Gastrocnemius medialis (tissue), 4 donors: ENCODE measurements at regions not wholly inside any gene's neighbourhood (a gene's known extent, or its start where the extent isn't known, plus 50 kb on each side); places are given as distances from the start of the nearest gene placed in this dataset.

Experiments
- ATAC-seq, 2 donors: fragments of 150-250 bp; one replicate each; pipeline ENCODE4 v1.9.1; 2016
- DNase-seq, 2 donors: peaks; one replicate each; pipeline ENCODE4 v3.0.0-alpha.2; 2019
- H3K27ac ChIP-seq, 4 donors: fragments of 200-600 bp; sonication (generic); 1 replicate in 1 of 4; 2 replicates in 3 of 4; pipeline ENCODE4 v1.5.1; 2016 to 2018; ENCODE audit warnings: mild to moderate bottlenecking in 2 of 4, moderate library complexity in 1 of 4
- H3K27me3 ChIP-seq, 3 donors: fragments of 200-600 bp; sonication (generic) in 2 of 3; 1 replicate in 1 of 3; 2 replicates in 2 of 3; pipeline versions ENCODE4 v1.5.1 to v1.6.0; 2016 to 2019; ENCODE audit warnings: mild to moderate bottlenecking in 1 of 3, moderate library complexity in 1 of 3
- H3K36me3 ChIP-seq, 2 donors: fragments of 200-600 bp; sonication (generic) in 1 of 2; one replicate each; pipeline ENCODE4 v1.5.1; 2017 to 2018
- H3K4me1 ChIP-seq, 2 donors: fragments of 200-600 bp; sonication (generic) in 1 of 2; one replicate each; pipeline ENCODE4 v1.5.1; 2016 to 2017; ENCODE audit warnings: mild to moderate bottlenecking in 2 of 2
- H3K4me3 ChIP-seq, 4 donors: fragments of 200-600 bp; sonication (generic) in 3 of 4; 1 replicate in 1 of 4; 2 replicates in 3 of 4; pipeline ENCODE4 v1.5.1; 2016 to 2019; ENCODE audit warnings: mild to moderate bottlenecking in 2 of 4
- H3K9me3 ChIP-seq, 3 donors: fragments of 200-600 bp; sonication (generic) in 2 of 3; 1 replicate in 1 of 3; 2 replicates in 2 of 3; pipeline ENCODE4 v1.5.1; 2016 to 2019
- CTCF ChIP-seq, 5 experiments: fragments of 450-650 bp in 3 of 5; fragments of 200-600 bp in 2 of 5; sonication (generic) in 2 of 5; IDR thresholded peaks in 4 of 5; conservative IDR thresholded peaks in 1 of 5; 1 replicate in 4 of 5; 2 replicates in 1 of 5; pipeline ENCODE4 v1.5.1; 2016 to 2019; ENCODE audit warnings: antibody characterized with exemption in 5 of 5, mild to moderate bottlenecking in 3 of 5, moderate library complexity in 3 of 5
- POLR2A ChIP-seq, 2 donors: fragments of 450-650 bp; IDR thresholded peaks; one replicate each; pipeline ENCODE4 v1.6.1; 2017; ENCODE audit warnings: antibody characterized with exemption in 2 of 2, mild to moderate bottlenecking in 2 of 2, moderate library complexity in 2 of 2
- in situ Hi-C, 4 donors: fragments of 200-750 bp; cut with MboI; loops; one replicate each; pipeline versions ENCODE4 v1.15.0 to v1.8.0; 2017; ENCODE audit warnings: low sequenced_read_pairs in 4 of 4
- intact Hi-C: fragments of 100-400 bp; cut with DNase I; formaldehyde crosslinking; loops from one replicate; pipeline ENCODE4 v1.15.1; 2023; ENCODE audit warnings: low total_unique reads

DNA sequence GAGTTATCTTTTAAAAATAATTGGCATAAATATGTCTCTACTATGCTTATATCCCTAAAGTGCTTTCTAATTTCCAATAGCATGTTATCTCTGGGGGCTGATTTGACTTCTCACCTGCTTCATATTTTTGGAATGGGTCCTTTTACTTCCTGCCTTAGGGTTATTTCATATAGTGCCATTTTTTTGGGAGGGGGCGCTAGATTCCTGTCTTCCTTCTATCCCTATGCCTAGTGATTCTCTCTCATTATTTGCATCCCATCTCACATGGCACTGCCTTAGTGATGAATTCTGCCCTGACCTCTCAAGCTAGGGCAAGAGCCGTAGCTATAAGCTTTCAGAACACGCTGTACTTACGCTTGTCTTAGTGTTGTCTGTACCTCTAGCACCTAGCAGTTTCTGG, 150.3 kb upstream of the SLITRK3 start:
- Histone ChIP-seq H3K4me1 (no peaks in the 10 kb centered on the region), H3K27me3 (no peaks in the 10 kb centered on the region), H3K27ac (no peak overlapping the region), H3K9me3 (no peaks in the 10 kb centered on the region), H3K36me3 (no peaks in the 10 kb centered on the region), H3K4me3 (no peak overlapping the region)
- intact Hi-C loops = no loop called here
- DNase-seq (no peak), ATAC-seq (no peak)
- in situ Hi-C loops = no loop called here
- TF ChIP-seq POLR2A (IDR thresholded peaks at IDR 0.05) (no peak), CTCF (IDR thresholded peaks at IDR 0.05 in 4 of 5, conservative IDR thresholded peaks at IDR 0.05 in 1 of 5) (no peak)

GRCh38 chr3:165343185-165343584, 147.0 kb upstream of the SLITRK3 start:
- ATAC-seq = no peak
- Histone ChIP-seq H3K9me3 (no peaks in the 10 kb centered on the region), H3K4me3 (no peak overlapping the region)

GRCh38 chr3:165339753-165340152, 143.6 kb upstream of the SLITRK3 start:
- Histone ChIP-seq H3K27ac (no peak overlapping the region), H3K9me3 (no peaks in the 10 kb centered on the region), H3K27me3 (no peaks in the 10 kb centered on the region), H3K4me1 (no peaks in the 10 kb centered on the region), H3K36me3 (no peaks in the 10 kb centered on the region), H3K4me3 (no peak overlapping the region)
- in situ Hi-C loops (no loop called here), intact Hi-C loops (no loop called here)
- TF ChIP-seq CTCF (IDR thresholded peaks at IDR 0.05 in 4 of 5, conservative IDR thresholded peaks at IDR 0.05 in 1 of 5) = no peak
- no peak for TF ChIP-seq POLR2A (IDR thresholded peaks at IDR 0.05)
- no peak for ATAC-seq
- no peak for DNase-seq

More at GRCh38 chr3:165343185-165343584, 147.0 kb upstream of the SLITRK3 start:
- no peaks in the 10 kb centered on the region for H3K27me3 ChIP-seq
- in situ Hi-C loops (no loop called here), intact Hi-C loops (no loop called here)
- H3K27ac ChIP-seq = no peak overlapping the region
- H3K36me3 ChIP-seq = no peaks in the 10 kb centered on the region
- no peaks in the 10 kb centered on the region for H3K4me1 ChIP-seq
- TF ChIP-seq CTCF (IDR thresholded peaks at IDR 0.05 in 4 of 5, conservative IDR thresholded peaks at IDR 0.05 in 1 of 5) (no peak), POLR2A (IDR thresholded peaks at IDR 0.05) (no peak)
- DNase-seq = no peak

- in situ Hi-C loops = no loop called here
- no peak overlapping the region for H3K27ac ChIP-seq
- ATAC-seq = no peak
- TF ChIP-seq POLR2A (IDR thresholded peaks at IDR 0.05) (no peak), CTCF (IDR thresholded peaks at IDR 0.05 in 4 of 5, conservative IDR thresholded peaks at IDR 0.05 in 1 of 5) (no peak)
- H3K4me1 ChIP-seq = no peaks in the 10 kb centered on the region
- intact Hi-C loops = no loop called here
- H3K27me3 ChIP-seq = no peaks in the 10 kb centered on the region
- DNase-seq = no peak
- no peak overlapping the region for H3K4me3 ChIP-seq
- no peaks in the 10 kb centered on the region for H3K9me3 ChIP-seq
- no peaks in the 10 kb centered on the region for H3K36me3 ChIP-seq
Observed at GRCh38 chr3:165336786-165337185, 140.6 kb upstream of the SLITRK3 start.
